ENCODE measurements at regions not wholly inside any gene's neighbourhood (a gene's known extent, or its start where the extent isn't known, plus 50 kb on each side); places are given as distances from the start of the nearest gene placed in this dataset.

DNA sequence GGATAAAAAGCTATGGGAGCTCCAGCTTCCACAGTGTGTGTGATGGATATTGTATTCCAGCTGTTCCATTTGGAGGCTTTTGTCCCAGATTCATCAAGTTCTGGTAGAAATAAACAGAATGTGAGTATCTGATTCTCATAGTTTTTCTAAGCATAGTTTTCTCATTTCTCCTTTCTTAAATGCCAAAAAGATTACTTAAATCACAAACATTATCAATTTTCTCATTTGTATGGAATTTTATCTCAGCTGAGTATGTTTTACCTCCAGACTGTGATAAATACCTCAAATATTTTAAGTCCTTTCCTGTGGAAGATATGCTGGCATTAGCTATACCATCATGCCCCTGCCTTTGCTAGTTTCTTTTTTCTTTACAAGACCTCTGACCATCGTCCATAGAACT is 767.3 kb downstream of the TFAP2A start:
- DNase-seq, result no peak

DNA sequence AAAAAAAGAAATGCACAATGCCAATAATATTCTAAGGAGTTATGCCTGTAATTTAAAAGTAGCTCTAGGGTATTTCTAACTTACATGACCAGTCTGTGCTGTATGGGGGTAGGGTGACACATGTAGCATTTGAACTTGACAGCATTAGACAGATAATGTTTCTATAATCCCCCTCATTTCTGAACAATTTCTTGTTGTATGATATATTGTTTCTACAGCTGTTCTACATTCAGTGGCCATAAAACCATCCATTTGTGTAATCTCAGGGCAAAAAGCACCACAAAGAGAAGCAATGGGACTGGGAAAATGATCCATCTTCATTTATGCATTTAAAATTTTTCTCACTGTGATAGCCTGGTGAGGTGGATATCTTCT is 767.8 kb downstream of the TFAP2A start:
- no peak for DNase-seq

DNA sequence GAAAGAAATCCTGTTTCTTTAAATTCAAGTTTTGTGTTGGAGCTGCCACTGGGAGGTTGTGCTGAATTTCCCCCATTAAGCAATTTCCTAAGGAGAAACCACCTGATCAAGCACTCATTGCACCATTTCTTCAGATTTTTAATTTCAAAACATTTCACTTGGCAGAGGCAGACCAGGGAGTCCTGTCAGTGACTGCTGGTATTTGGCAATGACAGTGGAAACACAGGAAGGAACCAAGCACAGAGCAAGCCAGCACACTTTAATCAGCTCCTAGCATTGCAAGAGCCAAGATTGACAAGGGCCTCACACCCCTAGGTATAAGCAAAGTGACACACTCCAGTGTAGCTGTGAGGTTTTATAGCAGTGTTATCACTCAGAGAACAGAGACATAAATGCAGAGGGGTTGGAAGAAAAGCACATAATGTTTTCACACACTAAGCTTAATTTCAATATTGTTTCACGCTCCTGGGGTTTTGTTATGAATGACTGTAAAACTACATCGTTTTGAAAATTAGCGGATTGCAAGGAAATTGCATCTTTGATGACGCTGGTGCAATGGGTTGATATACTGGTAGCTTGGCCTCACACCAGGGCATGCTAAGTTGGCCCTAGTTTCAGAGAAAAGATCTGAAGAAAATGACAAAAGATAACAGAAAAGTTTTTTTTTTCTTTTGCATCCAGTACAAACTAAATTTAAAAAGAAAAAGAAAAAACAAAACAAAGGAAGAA is 768.4 kb downstream of the TFAP2A start:
- no peak for DNase-seq

DNA sequence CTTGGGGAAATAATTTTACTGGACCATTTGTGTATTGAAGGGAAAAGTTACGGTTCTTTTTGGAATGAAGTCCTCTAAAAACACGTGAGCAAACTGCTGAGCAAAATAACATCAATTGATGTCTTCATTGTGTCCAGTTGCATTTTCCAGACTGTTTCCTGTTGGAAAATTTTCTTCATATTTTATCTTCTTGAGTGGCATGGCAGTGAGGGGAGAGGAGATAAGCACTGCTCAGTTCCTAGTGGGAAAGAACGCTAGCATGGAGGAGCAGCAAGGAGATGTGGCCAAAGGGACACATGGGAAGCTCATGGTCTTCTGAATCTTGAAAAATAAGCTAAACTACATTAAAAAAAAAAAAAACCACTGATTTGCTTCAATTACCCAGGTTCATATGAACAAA is 776.0 kb downstream of the TFAP2A start:
- no peak for DNase-seq

DNA sequence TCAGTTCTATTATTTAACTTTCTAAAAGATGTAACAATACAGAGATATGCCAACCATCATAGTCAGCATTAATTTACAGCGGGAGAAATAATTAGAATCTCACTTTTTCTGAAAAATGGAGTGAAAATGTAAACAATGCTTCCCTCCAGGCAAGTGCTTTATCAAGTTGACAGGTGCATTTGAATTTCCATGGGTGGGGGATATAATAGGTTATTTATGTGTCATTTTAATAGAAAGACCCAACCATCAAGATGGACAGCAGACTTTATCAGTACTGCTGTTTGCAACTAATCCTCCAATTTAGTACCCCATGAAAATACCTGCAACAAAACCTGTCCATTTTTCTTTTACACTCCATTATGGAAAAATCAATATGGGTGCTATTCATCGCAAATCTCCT is 780.1 kb downstream of the TFAP2A start:
- no peak for DNase-seq

DNA sequence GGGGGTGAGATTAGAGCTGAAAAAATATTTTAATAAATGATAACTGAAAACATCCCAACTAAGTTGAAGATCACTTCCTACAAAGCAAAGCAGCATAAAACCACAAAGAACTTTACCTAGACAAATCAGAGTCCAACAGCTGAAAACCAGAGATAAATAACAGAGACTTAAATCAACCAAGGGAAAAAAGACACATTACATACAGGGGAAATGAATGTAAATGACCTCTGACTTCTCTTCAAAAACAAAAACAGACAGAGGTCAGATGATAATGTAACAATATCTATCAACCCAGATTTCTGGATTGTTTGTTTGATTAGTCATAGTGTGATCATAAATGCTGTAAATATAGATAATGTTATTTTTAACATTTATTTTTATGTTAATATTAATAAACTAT is 782.8 kb downstream of the TFAP2A start:
- no peak for DNase-seq

DNA sequence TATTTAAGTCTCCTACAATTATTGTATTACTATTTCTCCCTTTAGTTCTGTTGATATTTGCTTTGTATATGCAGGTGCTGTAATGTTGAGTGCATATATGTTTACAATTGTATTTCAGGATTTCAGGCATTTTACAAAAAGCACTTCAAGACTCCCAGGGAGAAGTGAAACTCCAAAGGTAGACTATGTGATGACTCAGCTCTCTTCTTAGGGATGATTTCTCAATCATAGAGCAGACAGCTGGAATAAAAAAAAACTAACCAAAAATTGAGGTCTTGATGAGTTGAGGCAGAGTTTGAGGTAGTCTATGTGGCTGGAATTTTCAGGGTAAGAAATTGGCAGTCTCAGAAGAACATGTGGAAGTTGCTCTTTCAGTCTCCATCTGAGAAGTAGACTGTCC is 786.1 kb downstream of the TFAP2A start:
- DNase-seq, result no peak

DNA sequence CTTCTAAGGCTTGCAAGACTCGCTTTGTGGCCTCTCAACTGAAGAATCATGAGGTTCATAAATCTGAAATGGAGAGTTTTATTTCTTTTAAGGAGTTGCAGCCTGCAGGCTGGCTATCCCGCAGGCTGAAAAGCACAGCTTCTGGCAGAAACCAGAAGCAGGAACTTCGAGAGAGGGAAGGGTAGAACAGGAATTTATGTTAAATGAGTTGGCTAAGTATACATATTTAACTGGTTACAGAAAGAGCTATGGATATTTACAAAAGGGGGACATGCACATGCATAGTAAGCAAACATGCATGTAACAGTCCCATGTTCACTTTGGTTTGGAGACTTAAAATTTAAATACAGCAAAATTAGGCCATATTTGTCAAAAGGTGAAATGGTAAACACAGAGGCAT is 787.0 kb downstream of the TFAP2A start:
- DNase-seq, result no peak

DNA sequence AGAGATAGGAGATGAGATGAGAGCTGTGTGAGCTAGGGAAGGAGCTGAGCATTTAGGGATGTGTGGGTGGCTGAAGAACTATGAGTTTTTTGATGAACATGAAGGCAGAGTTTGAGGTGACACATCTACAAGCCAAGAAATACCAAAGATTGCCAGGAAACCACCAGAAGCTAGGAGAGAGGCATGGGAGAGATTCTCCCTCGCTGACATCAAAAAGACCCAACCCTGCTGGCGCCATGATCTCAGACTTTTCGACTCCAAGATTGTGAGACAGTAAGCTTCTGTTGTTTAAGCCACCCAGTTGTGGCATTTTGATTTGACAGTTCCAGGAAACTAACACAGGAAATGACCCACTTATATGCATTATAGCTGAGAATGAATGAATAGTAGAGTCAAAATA is 790.9 kb downstream of the TFAP2A start:
- DNase-seq, result peak; percentile 2

DNA sequence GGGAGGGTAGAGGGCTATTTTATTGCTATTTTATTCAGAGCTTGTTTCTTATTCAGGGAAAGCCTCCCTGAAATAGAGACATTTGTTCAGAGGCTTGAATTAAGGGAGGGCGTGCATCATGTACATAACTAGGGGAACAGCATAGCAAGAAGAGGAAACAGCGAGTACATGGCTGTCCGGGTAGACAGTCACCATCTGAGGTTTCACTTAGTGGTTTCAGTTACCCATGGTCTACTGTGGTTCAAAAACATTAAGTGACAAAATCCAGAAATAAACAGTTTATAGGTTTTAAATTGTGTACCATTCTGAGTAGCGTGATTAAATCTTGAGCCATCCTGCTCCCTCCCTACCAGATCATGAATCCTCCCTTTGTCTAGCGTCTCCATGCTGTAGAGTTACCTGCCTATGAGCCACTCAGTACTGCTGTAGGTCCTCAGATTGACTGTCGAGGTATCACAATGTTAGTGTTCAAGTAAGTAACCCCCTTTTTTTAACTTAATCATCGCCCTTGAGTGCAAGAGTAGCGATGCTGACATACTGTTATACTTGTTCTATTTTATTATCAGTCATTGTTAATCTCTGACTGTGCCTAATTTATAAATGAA is 791.5 kb downstream of the TFAP2A start:
- no peak for DNase-seq

DNA sequence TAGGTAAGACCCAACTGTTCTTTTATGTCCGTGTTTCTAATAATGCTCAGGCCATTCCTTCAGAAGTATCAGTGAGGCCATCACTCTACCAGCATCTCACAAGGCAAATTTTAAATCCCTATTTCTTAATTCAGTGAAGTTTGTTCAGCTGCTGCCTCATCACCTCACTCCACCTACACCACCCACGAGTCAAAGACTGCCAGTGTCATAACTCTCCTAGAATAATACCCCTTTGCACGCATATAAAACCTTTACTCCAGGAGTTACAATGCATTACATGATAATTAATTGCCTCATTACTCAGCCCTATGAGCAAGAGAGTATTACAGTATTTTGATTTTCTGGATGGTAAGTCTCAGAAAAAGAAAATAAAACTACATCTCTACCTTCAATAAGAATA is 793.6 kb downstream of the TFAP2A start:
- no peak for DNase-seq

DNA sequence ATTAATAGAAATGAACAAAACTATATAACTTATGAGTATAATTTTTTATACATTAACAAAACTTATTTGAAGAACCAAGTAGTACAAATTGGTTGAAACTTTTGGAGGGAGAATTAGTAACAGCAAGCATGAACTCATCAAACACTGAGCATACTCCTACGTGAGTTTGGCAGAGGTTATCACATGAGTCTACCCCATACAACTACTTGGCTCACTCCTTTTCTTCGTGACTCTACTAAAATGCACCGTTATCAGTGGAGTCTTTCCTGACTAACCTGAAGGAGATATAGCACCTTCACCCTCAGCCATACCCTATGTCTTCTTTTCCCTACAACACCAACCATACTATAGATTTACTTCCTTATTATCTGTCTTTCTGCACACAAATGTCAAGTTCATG is 794.2 kb downstream of the TFAP2A start:
- DNase-seq, result no peak

DNA sequence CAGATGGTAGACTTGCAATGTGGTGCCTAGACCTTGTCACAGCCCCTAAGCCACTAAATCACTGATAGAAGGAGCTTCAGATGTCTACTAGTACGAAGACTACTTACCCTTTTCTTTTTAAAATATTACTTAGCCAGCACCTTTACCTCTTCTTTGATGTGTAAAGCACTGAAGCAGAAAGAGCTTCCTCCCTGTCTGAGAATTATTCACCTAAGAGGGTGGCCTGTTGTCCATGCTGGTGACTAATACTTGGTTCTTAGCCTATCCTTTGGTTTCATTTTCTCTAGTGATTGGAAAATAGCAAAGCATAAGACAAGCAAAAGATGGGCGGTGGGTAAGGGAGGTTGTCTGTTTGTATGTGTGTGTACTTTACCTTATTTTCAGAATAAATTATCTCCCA is 794.6 kb downstream of the TFAP2A start:
- no peak for DNase-seq

DNA sequence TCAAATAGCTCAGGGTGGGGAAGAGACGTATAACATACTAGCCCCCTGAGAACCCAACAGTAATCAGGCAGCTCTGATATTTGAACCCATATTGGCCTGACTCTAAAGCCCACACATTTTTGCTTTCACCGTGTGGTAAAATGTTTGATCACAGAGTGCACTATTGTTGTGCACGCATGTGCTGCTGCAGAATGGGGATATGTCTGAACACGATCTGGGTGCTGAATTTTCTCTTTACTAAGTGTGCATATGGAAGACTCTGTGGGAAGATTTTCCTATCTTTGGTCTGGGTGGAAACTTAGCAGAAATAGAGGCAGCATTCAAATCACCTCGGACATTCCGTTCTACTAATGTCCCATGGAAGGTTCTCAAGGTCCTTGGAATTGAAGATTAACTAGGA is 800.1 kb downstream of the TFAP2A start:
- no peak for DNase-seq

DNA sequence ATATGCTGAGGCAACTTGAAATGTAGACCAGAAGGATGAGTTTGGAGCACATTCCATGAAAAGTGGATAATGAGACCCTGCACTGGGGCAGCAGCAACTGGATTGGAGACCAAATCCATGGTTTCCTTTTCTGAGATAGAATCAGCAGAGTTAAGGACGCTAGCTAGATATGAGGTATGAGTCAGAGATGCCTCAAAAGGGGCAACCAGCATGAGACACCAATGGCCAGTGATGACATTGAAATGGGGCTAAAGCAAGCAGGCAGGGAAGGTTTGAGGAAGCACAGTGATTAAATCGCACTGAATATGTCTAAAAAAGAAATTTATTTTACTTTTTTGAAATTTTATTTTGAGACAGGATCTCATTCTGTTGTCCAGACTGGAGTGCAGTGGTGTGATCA is 802.4 kb downstream of the TFAP2A start:
- no peak for DNase-seq

DNA sequence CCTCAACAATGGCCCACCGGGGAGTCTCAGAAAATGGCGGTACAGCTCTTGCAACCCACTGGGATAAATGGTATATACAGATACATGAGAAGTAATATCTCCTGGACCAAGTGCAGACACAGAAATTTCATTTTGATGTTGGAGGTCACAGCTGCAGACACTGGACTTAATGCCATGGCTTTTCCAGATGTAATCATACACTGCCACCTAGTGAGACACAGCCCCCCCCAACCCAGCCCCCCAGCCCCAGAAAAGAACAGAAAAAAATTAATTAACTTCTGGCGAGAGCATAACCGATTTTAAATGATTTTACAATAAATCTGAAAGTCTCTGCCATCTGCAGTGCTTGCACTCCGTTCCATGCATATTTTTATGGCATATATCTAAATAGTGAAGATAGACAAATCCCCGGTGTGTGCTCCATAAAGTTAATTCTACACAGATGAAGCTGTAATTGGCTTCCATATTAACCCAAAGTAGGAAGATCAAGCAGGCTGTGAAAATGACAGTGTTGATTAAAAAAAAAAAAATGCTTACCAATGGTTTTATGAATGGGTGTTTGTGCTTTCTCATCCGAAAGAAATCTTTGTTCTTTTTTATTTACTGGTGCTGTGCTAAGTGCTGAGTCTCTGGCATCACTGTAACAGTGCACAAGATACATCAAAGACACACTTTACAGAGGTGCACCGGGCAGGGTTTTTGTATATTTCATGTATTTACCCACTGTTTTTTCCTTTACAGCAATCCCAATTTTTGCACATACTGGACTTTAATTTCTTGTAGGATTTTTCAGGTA is 804.1 kb downstream of the TFAP2A start:
- no peak for DNase-seq

DNA sequence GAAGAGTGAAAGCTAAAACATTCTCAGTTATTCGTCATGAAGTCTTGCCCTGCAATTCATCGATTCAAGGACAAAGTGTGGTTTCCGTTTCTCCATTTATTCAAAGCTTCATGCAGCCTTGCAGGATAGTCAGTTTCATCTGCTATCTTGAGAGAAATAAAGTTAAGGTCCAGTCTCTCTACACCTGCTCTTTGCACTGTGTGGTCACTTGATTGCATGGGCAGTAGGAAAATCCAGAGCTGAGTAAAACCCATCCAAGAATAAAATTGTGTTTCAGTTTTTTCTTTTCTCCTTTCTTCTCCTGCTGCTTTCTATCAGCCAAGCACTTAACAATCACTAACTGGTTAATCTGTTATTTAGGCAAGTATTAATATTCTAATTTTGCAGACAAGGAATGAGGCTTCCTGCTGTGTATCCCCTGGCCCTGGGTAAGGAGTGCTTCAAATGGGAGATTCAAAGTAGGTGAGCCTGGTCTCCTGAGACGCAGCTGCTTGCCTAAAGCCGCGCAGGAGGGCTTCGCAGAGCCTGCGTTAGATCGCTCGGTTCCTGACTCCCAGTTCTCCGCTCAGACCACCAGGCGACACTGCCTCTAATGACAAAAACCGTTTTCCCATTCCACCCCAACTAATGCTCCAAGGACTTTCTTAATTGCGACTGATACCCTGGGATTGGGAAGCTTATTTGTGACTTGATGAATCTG is 808.3 kb downstream of the TFAP2A start:
- no peak for DNase-seq

DNA sequence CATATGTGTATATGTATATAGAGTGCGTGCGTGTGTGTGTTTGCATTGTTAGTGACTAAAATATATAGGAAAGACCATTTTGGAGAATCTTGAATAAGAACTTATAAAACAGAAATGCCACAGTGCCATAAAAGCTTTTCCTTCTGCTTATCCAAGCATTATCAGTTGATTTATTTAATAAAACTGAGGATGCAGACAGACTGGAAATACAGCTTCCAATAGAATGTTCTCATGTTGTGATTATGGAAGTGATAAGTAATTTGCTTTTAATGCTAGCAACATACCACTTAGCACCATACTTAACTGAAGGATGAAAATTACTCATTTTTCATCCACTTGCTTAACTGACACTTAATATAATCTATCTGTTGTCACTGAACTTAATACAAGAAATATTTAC is 820.1 kb downstream of the TFAP2A start:
- DNase-seq, result no peak

DNA sequence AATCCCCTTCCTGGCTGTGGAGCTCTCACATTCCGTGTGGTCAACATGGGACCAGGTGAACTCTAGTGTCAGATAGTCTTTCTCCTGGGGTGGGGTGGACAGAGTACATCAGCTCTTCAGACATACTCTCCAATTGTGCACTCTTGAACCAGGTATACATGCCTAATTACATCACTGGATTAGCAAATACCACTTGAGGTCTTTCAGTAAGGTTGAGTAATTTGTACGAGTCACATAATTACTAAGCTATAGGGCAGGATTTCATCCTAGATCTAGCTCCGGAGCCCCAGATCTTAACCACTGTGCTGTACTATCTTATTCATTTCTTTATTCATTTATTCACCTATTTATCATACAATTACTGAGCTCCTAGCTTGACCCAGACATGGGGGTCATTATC is 821.3 kb downstream of the TFAP2A start:
- DNase-seq, result no peak

DNA sequence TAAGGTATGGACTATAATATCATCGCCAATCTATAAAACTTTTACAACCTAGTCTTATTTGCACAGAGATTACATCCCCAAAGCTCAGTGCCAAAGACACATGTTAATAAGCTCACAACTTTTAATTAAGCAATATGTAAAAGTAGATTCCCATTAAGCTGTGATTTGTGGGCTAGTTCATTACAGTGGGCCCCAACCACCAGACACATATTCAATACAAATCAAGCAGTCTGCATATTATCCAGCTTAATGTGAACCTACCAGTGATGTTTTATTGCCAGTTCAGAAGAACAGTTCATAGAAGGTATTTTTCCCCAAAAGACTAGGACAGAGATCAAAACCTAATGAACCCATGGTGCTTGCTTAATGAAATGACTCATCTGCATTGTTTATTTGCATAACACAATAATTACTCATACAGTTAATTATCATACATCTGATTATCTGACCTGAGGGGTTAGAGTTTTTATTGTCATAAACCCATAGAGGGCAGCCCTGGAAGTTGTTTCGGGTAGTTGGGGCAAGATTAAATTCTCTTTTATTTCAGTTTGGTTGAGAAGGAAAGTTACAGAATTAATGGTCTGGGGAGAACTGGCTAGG is 831.0 kb downstream of the TFAP2A start:
- no peak for DNase-seq

DNA sequence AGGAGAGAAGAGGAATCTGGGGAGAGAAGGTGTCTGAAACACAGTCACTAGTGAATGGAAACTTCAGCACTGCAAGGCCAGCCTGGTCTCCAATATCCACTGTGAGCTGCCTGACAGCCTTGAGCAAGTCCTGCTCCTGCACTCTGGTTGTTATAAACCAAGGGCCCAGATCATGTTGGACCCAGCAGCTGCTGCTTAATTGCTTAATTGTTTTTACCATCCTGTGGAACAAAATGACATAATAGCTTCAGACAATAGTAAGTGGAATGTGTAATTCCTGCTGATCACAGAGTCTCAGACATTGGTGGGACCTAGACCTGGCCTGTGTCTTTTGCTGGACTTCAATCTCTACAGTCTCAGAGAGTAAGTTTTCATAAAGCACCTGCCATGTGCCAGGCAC is 833.7 kb downstream of the TFAP2A start:
- DNase-seq, result no peak

DNA sequence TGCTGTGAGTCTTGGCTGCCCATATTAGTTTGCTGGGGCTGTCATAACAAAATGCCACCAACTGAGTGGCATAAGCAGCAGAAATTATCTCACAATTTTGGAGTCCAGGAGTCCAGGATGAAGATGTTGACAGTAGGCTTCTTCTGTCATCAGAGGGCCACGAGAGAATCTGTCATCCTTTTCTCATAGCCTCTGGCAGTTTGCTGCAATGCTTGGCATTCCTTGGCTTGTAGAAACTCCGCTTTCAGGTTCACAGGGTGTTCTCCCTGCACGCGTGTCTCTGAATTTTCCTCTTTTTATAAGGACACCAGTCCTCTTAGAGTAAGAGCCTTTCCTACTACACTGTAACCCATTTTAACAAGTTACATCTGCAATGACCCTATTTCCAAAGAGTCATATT is 838.4 kb downstream of the TFAP2A start:
- DNase-seq, result no peak

DNA sequence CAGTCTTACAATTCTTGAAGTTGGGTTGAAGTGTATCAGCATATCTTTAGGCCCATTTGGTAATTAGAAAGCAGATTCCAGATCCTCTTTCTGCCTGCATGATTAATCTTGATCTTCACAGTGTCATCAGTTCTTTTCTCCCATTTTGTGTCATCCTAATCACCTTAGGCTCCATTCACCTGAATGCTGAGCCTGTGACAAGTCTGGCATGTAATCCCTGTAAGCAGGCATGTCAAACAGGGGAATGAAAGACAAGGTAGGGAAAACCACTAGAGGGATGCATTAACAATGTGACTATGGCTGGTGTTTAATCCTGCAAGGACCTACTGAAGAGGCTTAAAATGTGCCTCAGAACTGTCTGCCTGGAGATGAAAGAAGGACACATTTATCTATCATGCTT is 848.8 kb downstream of the TFAP2A start:
- no peak for DNase-seq
